A549 (cell line): ENCODE measurements at regions not wholly inside any gene's neighbourhood (a gene's known extent, or its start where the extent isn't known, plus 50 kb on each side); places are given as distances from the start of the nearest gene placed in this dataset.

Source experiments
- ATAC-seq, 2 experiments: fragments of 200-7000 bp in 1 of 2; fragments of >200 bp in 1 of 2; cut with Nextera tagmentation in 1 of 2; cut with Tn5 transposase in 1 of 2; 3 replicates each; pipeline versions ENCODE4 v1.8.0 to v1.9.1; 2018 to 2020; ENCODE audit warnings: mild to moderate bottlenecking in 1 of 2, moderate library complexity in 1 of 2
- CTCF ChIA-PET: fragments of 300-600 bp; sonication (Branson Sonifier 250); formaldehyde crosslinking; extraction: SDS; loops from one replicate; lab custom pipeline; 2021; ENCODE audit warnings: antibody characterized with exemption, inconsistent platforms; lab: Yijun Ruan, JAX
- POLR2A ChIA-PET: fragments of 350-600 bp; formaldehyde crosslinking; extraction: SDS; loops from one replicate; lab custom pipeline; 2021; ENCODE audit warnings: antibody characterized with exemption, inconsistent platforms; lab: Yijun Ruan, JAX
- DNase-seq, 2 experiments: peaks; one replicate each; pipeline versions ENCODE4 v3.0.0 to v3.0.0-alpha.2; 2011 to 2016; ENCODE audit warnings: low read depth in 1 of 2, low spot score in 1 of 2
- FAIRE-seq: peaks from 2 replicates; lab custom pipeline; 2011; peaks lifted over from hg19 to GRCh38; lab: Jason Lieb, UNC
- H3K27ac ChIP-seq, 2 experiments: fragments of >200 bp; sonication (Bioruptor Twin); formaldehyde crosslinking; 3 replicates each; pipeline ENCODE4 v1.5.1; 2016 to 2017
- H3K4me1 ChIP-seq: fragments of >200 bp; sonication (Bioruptor Twin); formaldehyde crosslinking; 3 replicates; pipeline ENCODE4 v1.6.1; 2016
- H3K4me2 ChIP-seq: fragments of >200 bp; sonication (Bioruptor Twin); formaldehyde crosslinking; 3 replicates; pipeline ENCODE4 v1.6.1; 2016
- H3K4me3 ChIP-seq: fragments of >200 bp; sonication (Bioruptor Twin); formaldehyde crosslinking; 3 replicates; pipeline ENCODE4 v1.5.1; 2016
- H3K9me3 ChIP-seq: fragments of >200 bp; sonication (Bioruptor Twin); formaldehyde crosslinking; 3 replicates; pipeline ENCODE4 v1.6.1; 2016
- ATOH8 ChIP-seq: fragments of 250-450 bp; sonication (Bioruptor Pico); IDR thresholded peaks from 2 replicates; pipeline ENCODE4 v1.5.0; 2020; ENCODE audit warnings: low read depth, mild to moderate bottlenecking, moderate library complexity
- BCL3 ChIP-seq: fragments of >200 bp; sonication (Bioruptor Twin); formaldehyde crosslinking; IDR thresholded peaks from 3 replicates; pipeline ENCODE4 v1.6.1; 2016
- CHD2 ChIP-seq: fragments of 150-350 bp; IDR thresholded peaks from 2 replicates; pipeline ENCODE4 v1.6.1; 2014; ENCODE audit warnings: low read length; ENCODE audit not compliant: partially characterized antibody
- CHD4 ChIP-seq: fragments of 200-600 bp; sonication (generic); IDR thresholded peaks from 2 replicates; pipeline ENCODE4 v1.6.1; 2016; ENCODE audit warnings: antibody characterized with exemption, mild to moderate bottlenecking, borderline replicate concordance
- E2F6 ChIP-seq: IDR thresholded peaks from 2 replicates; pipeline ENCODE4 v1.6.1; 2012; ENCODE audit warnings: low read depth, borderline replicate concordance
- EHMT2 ChIP-seq: fragments of 200-600 bp; sonication (generic); IDR thresholded peaks from 2 replicates; pipeline ENCODE4 v1.6.1; 2016; ENCODE audit warnings: antibody characterized with exemption, low read depth, mild to moderate bottlenecking, moderate library complexity
- ELK1 ChIP-seq: fragments of 150-350 bp; IDR thresholded peaks from 2 replicates; pipeline ENCODE4 v1.6.1; 2014; ENCODE audit warnings: low read depth, mild to moderate bottlenecking, low read length
- FOSB ChIP-seq: fragments of 250-450 bp; sonication (Bioruptor Pico); IDR thresholded peaks from 2 replicates; pipeline ENCODE4 v1.5.0; 2020; ENCODE audit warnings: mild to moderate bottlenecking, moderate library complexity
- FOSL2 ChIP-seq, 2 experiments: fragments of 450-650 bp in 1 of 2; fragments of >200 bp in 1 of 2; sonication (Bioruptor Twin) in 1 of 2; formaldehyde crosslinking; IDR thresholded peaks; 2 replicates each; pipeline versions ENCODE4 v1.5.0 to v1.6.1; 2016 to 2020; ENCODE audit warnings: mild to moderate bottlenecking in 1 of 2, moderate library complexity in 1 of 2
- HDAC2 ChIP-seq: fragments of 200-600 bp; sonication (generic); IDR thresholded peaks from 2 replicates; pipeline ENCODE4 v1.6.1; 2016
- HOXB13 ChIP-seq: fragments of 250-450 bp; sonication (Bioruptor Pico); IDR thresholded peaks from 2 replicates; pipeline ENCODE4 v1.5.0; 2020; ENCODE audit warnings: low read depth, mild to moderate bottlenecking, moderate library complexity
- HOXB5 ChIP-seq: fragments of 250-450 bp; sonication (Bioruptor Pico); IDR thresholded peaks from 2 replicates; pipeline ENCODE4 v1.5.0; 2020; ENCODE audit warnings: mild to moderate bottlenecking, moderate library complexity
- KDM1A ChIP-seq: fragments of 200-600 bp; sonication (generic); IDR thresholded peaks from 2 replicates; pipeline ENCODE4 v1.6.1; 2016; ENCODE audit warnings: low read depth, mild to moderate bottlenecking
- MAFK ChIP-seq: fragments of 450-650 bp; IDR thresholded peaks from 2 replicates; pipeline ENCODE4 v1.6.1; 2014; ENCODE audit not compliant: partially characterized antibody
- MAX ChIP-seq: IDR thresholded peaks from 2 replicates; pipeline ENCODE4 v1.6.1; 2012
- NR3C1 ChIP-seq: fragments of >200 bp; sonication (Bioruptor Twin); formaldehyde crosslinking; IDR thresholded peaks from 3 replicates; pipeline ENCODE4 v1.6.1; 2017
- PBX3 ChIP-seq: IDR thresholded peaks from 2 replicates; pipeline ENCODE4 v1.6.1; 2012
- POLR2AphosphoS2 ChIP-seq: conservative IDR thresholded peaks from 2 replicates; pipeline ENCODE4 v1.6.1; 2012; ENCODE audit warnings: low read length, improper control_type of control experiment, inconsistent platforms
- REST ChIP-seq: fragments of 200-600 bp; sonication (generic); IDR thresholded peaks from 2 replicates; pipeline ENCODE4 v1.6.1; 2016; ENCODE audit warnings: antibody characterized with exemption, mild to moderate bottlenecking, moderate library complexity
- RNF2 ChIP-seq: fragments of 200-600 bp; sonication (generic); IDR thresholded peaks from 2 replicates; pipeline ENCODE4 v1.6.1; 2016; ENCODE audit warnings: low read depth, mild to moderate bottlenecking, antibody characterized with exemption, moderate library complexity, borderline replicate concordance
- SMC3 ChIP-seq: fragments of >200 bp; sonication (Bioruptor Twin); formaldehyde crosslinking; IDR thresholded peaks from 3 replicates; pipeline ENCODE4 v1.6.1; 2018; ENCODE audit warnings: inconsistent platforms
- ZC3H11A ChIP-seq: fragments of 450-650 bp; IDR thresholded peaks from 2 replicates; pipeline ENCODE4 v1.6.1; 2014; ENCODE audit warnings: antibody characterized with exemption, mild to moderate bottlenecking
- ZNF302 ChIP-seq: fragments of 250-450 bp; sonication (Bioruptor Pico); IDR thresholded peaks from 2 replicates; pipeline ENCODE4 v1.9.0; 2021; ENCODE audit warnings: inconsistent platforms, mild to moderate bottlenecking, moderate library complexity
- WGBS: methylation state at CpG from one replicate; pipeline ENCODE4 v1.1.6; 2017; ENCODE audit errors: missing lambda C conversion rate; 5-methylcytosine and 5-hydroxymethylcytosine counted together

- Histone ChIP-seq H3K27ac (no peak overlapping the region), H3K4me3 (no peak overlapping the region), H3K4me2 (no peak overlapping the region), H3K9me3 (no peaks in the 10 kb centered on the region), H3K4me1 (no peaks in the 10 kb centered on the region)
- DNase-seq: no peak
- no peak for ATAC-seq
- TF ChIP-seq ZC3H11A (no peak), MAX (no peak), CHD2 (no peak), POLR2AphosphoS2 (no peak), E2F6 (no peak), FOSL2 (IDR thresholded peaks at IDR 0.05) (no peak), FOSL2 (CRISPR knock-in tag; IDR thresholded peaks at IDR 0.05) (no peak), ELK1 (no peak), REST (no peak), SMC3 (no peak), ZNF302 (no peak), KDM1A (no peak), NR3C1 (no peak), RNF2 (no peak), HDAC2 (no peak), BCL3 (no peak), HOXB13 (CRISPR knock-in tag) (no peak), HOXB5 (CRISPR knock-in tag) (no peak), PBX3 (no peak), CHD4 (no peak)
- 28% methylated on average over 2 of the region's 2 CpGs for WGBS
- ChIA-PET POLR2A (no interaction called here), CTCF (no interaction called here)
- FAIRE-seq: no peak
Observed at GRCh38 chr11:87849216-87849615, 326.0 kb downstream of the RAB38 start.

- no peak for FAIRE-seq
- no peak for ATAC-seq
- no peak overlapping the region for H3K4me3 ChIP-seq
- H3K4me2 ChIP-seq: no peak overlapping the region
- ChIA-PET POLR2A (no interaction called here), CTCF (no interaction called here)
- H3K4me1 ChIP-seq: no peaks in the 10 kb centered on the region
- DNase-seq: no peak
- 0% methylated on average over 1 of the region's 1 CpG for WGBS
- H3K27ac ChIP-seq: no peak overlapping the region
- H3K9me3 ChIP-seq: no peaks in the 10 kb centered on the region
- TF ChIP-seq REST (no peak), HOXB13 (CRISPR knock-in tag) (no peak), EHMT2 (no peak), PBX3 (no peak), MAFK (no peak), ATOH8 (CRISPR knock-in tag) (no peak), FOSB (CRISPR knock-in tag) (no peak), ZC3H11A (no peak), SMC3 (no peak)
Observed at GRCh38 chr11:87840786-87841185, 334.5 kb downstream of the RAB38 start.
